HuH-7 (cell line): ENCODE measurements at regions not wholly inside any gene's neighbourhood (a gene's known extent, or its start where the extent isn't known, plus 50 kb on each side); places are given as distances from the start of the nearest gene placed in this dataset.
"Not testable (repeated sequence)": the region's sequence is repeated elsewhere in the genome, so short reads cannot be mapped to it uniquely, and the experiment has no call there.

ENCODE experiments used
- DNase-seq: peaks from one replicate; pipeline ENCODE4 v3.0.0; 2011; ENCODE audit warnings: low spot score

- DNase-seq = no peak
Observed at GRCh38 chr7:34332006-34332405, 326.0 kb upstream of the NPSR1 start.

- no peak for DNase-seq
Observed at GRCh38 chr7:34333184-34333583, 324.8 kb upstream of the NPSR1 start.

- no peak for DNase-seq
Observed at GRCh38 chr7:34333925-34334324, 324.1 kb upstream of the NPSR1 start.

DNA sequence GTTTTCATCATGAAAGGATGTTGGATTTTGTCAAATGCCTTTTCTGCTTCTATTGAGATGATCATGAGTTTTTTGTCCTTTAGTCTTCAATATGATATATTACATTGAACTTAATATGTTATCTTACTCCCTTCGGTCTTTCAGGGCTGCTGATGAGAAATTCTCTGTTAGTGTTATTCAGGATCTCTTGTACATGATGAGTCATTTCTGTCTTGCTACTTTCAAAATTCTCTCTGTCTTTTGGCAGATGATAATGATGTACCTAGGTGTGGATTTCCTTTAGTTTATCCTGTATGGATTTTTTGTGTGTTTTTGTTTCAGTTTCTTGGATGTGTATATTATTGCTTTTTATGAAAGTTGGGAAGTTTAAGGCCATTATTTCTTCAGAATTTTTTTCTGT, 320.9 kb upstream of the NPSR1 start:
- DNase-seq = no peak

GRCh38 chr7:34338961-34339526, 319.0 kb upstream of the NPSR1 start:
- no peak for DNase-seq

GRCh38 chr7:34341326-34341725, 316.7 kb upstream of the NPSR1 start:
- no peak for DNase-seq

GRCh38 chr7:34342387-34342786, 315.6 kb upstream of the NPSR1 start:
- no peak for DNase-seq

- DNase-seq = no peak
Observed at GRCh38 chr7:34343667-34344066, 314.4 kb upstream of the NPSR1 start.

DNA sequence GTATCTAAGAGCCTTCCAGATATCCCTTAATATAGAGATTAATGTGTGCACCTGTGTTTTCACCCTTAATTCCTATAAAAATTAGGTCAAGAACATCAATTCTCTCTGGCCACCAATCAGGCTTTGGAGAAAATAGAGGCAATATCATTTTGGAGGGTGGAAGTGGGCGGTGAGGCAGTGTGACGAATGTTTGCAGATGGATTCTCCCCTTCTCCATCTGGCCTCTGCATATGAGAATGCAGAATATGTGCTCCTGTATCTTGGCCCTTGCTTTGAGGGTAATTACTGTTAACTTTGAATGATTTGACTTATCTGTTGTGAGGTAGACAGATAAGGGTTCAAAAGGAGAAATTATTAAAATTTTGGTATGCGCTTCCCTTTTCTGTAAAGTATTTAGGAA, 304.0 kb upstream of the NPSR1 start:
- no peak for DNase-seq

GRCh38 chr7:34354899-34355298, 303.1 kb upstream of the NPSR1 start:
- DNase-seq = no peak

GRCh38 chr7:34357068-34357467, 300.9 kb upstream of the NPSR1 start:
- DNase-seq = no peak

DNA sequence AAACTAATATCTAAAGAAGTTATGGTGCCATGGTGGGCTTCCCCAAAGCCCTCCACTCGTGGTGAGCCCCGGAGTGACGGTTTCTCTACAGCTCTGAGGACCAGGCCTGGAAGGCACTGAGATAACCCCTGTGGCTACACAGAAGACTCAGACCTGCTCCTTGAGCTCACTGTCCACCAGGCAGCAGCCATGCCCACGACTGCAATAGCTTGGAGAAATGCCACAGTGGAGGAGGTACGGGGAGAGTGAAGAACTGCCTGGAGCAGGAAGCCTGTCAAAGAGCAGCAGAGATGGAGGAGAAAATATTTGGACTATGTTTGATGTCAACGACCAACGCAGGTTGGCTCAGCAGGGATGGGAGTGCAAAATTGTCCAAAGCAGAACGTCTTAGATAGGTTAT, 300.1 kb upstream of the NPSR1 start:
- no peak for DNase-seq

DNA sequence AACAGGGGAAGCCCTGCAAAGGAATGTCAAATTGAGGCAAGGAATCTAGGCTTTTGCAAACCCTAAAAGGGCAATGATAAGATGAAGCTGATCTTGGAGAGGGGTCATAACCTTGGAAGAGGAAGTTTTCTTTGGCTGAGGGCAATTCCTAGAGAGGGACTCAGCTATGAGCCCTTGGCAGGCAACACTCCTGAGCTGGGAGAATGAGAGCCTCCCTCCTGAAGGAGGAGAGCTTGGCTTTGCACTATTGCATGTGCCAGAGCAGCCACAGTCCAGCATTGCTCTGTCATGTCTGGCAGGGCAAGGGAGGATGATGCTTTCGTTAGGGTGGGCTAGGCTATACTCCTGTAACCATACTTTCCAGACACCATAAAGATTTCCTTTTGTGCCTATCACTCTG, 299.4 kb upstream of the NPSR1 start:
- not testable (repeated sequence) for DNase-seq

- no peak for DNase-seq
Observed at GRCh38 chr7:34361663-34362250, 296.3 kb upstream of the NPSR1 start.

- no peak for DNase-seq
Observed at GRCh38 chr7:34362621-34363020, 295.4 kb upstream of the NPSR1 start.

GRCh38 chr7:34364130-34364529, 293.9 kb upstream of the NPSR1 start:
- DNase-seq = no peak

- no peak for DNase-seq
Observed at GRCh38 chr7:34365011-34365410, 293.0 kb upstream of the NPSR1 start.

GRCh38 chr7:34365611-34366010, 292.4 kb upstream of the NPSR1 start:
- DNase-seq = no peak

- no peak for DNase-seq
Observed at GRCh38 chr7:34371922-34372321, 286.1 kb upstream of the NPSR1 start.

DNA sequence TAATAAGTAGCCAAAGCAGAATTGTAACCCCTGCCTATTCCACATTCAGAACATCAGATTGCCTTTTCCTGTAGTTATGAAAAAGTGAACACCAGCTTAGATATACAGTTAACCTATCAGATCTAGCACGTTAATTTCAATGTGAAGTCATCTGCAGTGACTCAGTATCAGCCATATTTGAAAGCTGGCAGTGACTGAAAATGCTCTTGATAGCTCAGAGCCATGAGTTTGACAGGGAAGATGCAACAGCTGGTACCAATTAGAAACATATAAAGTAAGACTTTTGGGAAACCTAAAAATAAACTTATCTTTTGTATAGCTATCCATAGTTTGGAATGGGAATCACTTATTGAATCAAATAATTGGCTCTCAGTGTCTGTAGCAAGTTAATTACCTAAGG, 284.1 kb upstream of the NPSR1 start:
- DNase-seq = no peak

- no peak for DNase-seq
Observed at GRCh38 chr7:34382166-34382893, 275.7 kb upstream of the NPSR1 start.

DNA sequence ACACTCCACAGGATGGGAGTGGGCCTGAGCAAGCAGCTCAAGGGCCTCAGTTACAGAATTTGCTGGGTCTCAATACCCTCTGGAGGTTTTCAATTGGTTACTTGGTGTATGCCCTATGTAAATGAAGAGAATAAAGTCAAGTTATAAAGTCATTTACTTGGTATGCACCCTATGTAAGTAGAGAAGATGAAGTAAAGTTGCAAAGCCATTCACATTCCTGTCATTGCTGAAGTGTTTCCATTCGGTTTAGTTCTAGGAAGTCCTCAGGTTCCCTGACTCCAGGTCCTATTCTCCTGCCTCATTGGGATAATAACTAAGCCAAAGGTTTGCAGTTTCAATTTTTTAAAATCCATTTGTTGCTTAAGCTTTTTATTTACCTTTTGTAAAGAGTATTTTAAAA, 272.6 kb upstream of the NPSR1 start:
- no peak for DNase-seq

GRCh38 chr7:34389332-34390078, 268.5 kb upstream of the NPSR1 start:
- no peak for DNase-seq
